ENCODE measurements at regions not wholly inside any gene's neighbourhood (a gene's known extent, or its start where the extent isn't known, plus 50 kb on each side); places are given as distances from the start of the nearest gene placed in this dataset.
"Not testable (repeated sequence)": the region's sequence is repeated elsewhere in the genome, so short reads cannot be mapped to it uniquely, and the experiment has no call there.

GRCh38 chr17:77796176-77796860 lies 162.2 kb upstream of the TNRC6C start:
- no peak for DNase-seq (ENCODE audit: low read depth)

- no peak for DNase-seq (ENCODE audit: low read depth)
Observed at GRCh38 chr17:77798031-77798430, 160.5 kb upstream of the TNRC6C start.

GRCh38 chr17:77798481-77798880 lies 160.0 kb upstream of the TNRC6C start:
- no peak for DNase-seq (ENCODE audit: low read depth)

- DNase-seq (ENCODE audit: low read depth): no peak
Observed at GRCh38 chr17:77800816-77801215, 157.7 kb upstream of the TNRC6C start.

- DNase-seq (ENCODE audit: low read depth): no peak
Observed at GRCh38 chr17:77801545-77802332, 156.8 kb upstream of the TNRC6C start.

- DNase-seq (ENCODE audit: low read depth): no peak
Observed at GRCh38 chr17:77802333-77802615, 156.2 kb upstream of the TNRC6C start.

GRCh38 chr17:77802811-77803220 lies 155.7 kb upstream of the TNRC6C start:
- DNase-seq (ENCODE audit: low read depth): no peak

GRCh38 chr17:77803726-77804125 lies 154.8 kb upstream of the TNRC6C start:
- DNase-seq (ENCODE audit: low read depth): no peak

GRCh38 chr17:77804796-77805426 lies 153.6 kb upstream of the TNRC6C start:
- no peak for DNase-seq (ENCODE audit: low read depth)

- not testable (repeated sequence) for DNase-seq (ENCODE audit: low read depth)
Observed at GRCh38 chr17:77805970-77806369, 152.5 kb upstream of the TNRC6C start.

- no peak for DNase-seq (ENCODE audit: low read depth)
Observed at GRCh38 chr17:77807051-77807745, 151.3 kb upstream of the TNRC6C start.

GRCh38 chr17:77807746-77808441 lies 150.6 kb upstream of the TNRC6C start:
- no peak for DNase-seq (ENCODE audit: low read depth)

GRCh38 chr17:77808686-77809425 lies 149.6 kb upstream of the TNRC6C start:
- DNase-seq (ENCODE audit: low read depth): no peak

GRCh38 chr17:77809814-77810213 lies 148.7 kb upstream of the TNRC6C start:
- DNase-seq (ENCODE audit: low read depth): no peak

- no peak for DNase-seq (ENCODE audit: low read depth)
Observed at GRCh38 chr17:77810536-77810935, 148.0 kb upstream of the TNRC6C start.

- no peak for DNase-seq (ENCODE audit: low read depth)
Observed at GRCh38 chr17:77811521-77811920, 147.0 kb upstream of the TNRC6C start.

- no peak for DNase-seq (ENCODE audit: low read depth)
Observed at GRCh38 chr17:77814091-77814772, 144.3 kb upstream of the TNRC6C start.

- no peak for DNase-seq (ENCODE audit: low read depth)
Observed at GRCh38 chr17:77815127-77815905, 143.2 kb upstream of the TNRC6C start.

- DNase-seq (ENCODE audit: low read depth): no peak
Observed at GRCh38 chr17:77817953-77818352, 140.6 kb upstream of the TNRC6C start.

- DNase-seq (ENCODE audit: low read depth): no peak
Observed at GRCh38 chr17:77819497-77819896, 139.0 kb upstream of the TNRC6C start.
